NCI-H82 treated with DMSO at 0.1 percent for 48 hours (cell line): ENCODE measurements at regions not wholly inside any gene's neighbourhood (a gene's known extent, or its start where the extent isn't known, plus 50 kb on each side); places are given as distances from the start of the nearest gene placed in this dataset.

Source experiments
- DNase-seq: peaks from one replicate; lab custom pipeline; 2025; ENCODE audit not compliant: unreplicated experiment; lab: John Stamatoyannopoulos, UW

GRCh38 chr2:221708902-221709301, 136.8 kb upstream of the EPHA4 start:
- DNase-seq = no peak

GRCh38 chr2:221705185-221705877, 133.2 kb upstream of the EPHA4 start:
- DNase-seq = no peak

GRCh38 chr2:221704442-221704841, 132.3 kb upstream of the EPHA4 start:
- no peak for DNase-seq

GRCh38 chr2:221693365-221693764, 121.3 kb upstream of the EPHA4 start:
- DNase-seq = no peak

GRCh38 chr2:221691571-221691970, 119.5 kb upstream of the EPHA4 start:
- no peak for DNase-seq

GRCh38 chr2:221689140-221689539, 117.0 kb upstream of the EPHA4 start:
- DNase-seq = no peak

GRCh38 chr2:221680548-221680947, 108.4 kb upstream of the EPHA4 start:
- no peak for DNase-seq

GRCh38 chr2:221677688-221678087, 105.6 kb upstream of the EPHA4 start:
- DNase-seq = no peak

- DNase-seq = no peak
Observed at GRCh38 chr2:221676566-221677172, 104.6 kb upstream of the EPHA4 start.

GRCh38 chr2:221675201-221675908, 103.3 kb upstream of the EPHA4 start:
- DNase-seq = no peak

- DNase-seq = no peak
Observed at GRCh38 chr2:221674446-221674845, 102.3 kb upstream of the EPHA4 start.

GRCh38 chr2:221673248-221673647, 101.1 kb upstream of the EPHA4 start:
- DNase-seq = no peak

GRCh38 chr2:221671515-221671914, 99.4 kb upstream of the EPHA4 start:
- DNase-seq = no peak

- no peak for DNase-seq
Observed at GRCh38 chr2:221662689-221663391, 90.7 kb upstream of the EPHA4 start.

GRCh38 chr2:221657806-221658205, 85.7 kb upstream of the EPHA4 start:
- DNase-seq = no peak

GRCh38 chr2:221655300-221655699, 83.2 kb upstream of the EPHA4 start:
- no peak for DNase-seq

GRCh38 chr2:221653182-221653581, 81.1 kb upstream of the EPHA4 start:
- DNase-seq = no peak

- DNase-seq = no peak
Observed at GRCh38 chr2:221649051-221649775, 77.1 kb upstream of the EPHA4 start.

- no peak for DNase-seq
Observed at GRCh38 chr2:221642447-221642846, 70.3 kb upstream of the EPHA4 start.

GRCh38 chr2:221641181-221641871, 69.2 kb upstream of the EPHA4 start:
- DNase-seq = no peak
